ENCODE measurements at regions not wholly inside any gene's neighbourhood (a gene's known extent, or its start where the extent isn't known, plus 50 kb on each side); places are given as distances from the start of the nearest gene placed in this dataset.

DNA sequence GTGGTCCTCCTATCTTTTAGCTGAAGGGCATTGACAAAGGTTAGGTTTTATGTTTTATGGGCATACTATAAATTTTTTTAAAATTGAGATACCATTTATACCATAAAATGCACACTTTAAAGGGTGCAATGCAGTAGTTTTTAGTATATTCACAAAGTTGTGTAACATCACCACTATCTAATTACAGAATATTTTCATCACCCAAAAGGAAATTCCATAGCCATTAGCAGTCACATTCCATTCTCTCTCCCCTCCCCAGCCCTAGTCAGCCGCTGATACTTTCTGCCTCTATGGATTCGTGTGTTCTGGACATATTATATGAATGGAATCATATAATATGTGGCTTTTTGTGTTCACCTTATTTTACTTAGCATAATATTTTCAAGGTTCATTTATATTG, 135.8 kb upstream of the B3GALT2 start:
- TF ChIP-seq EZH2 (IDR thresholded peaks at IDR 0.05; ENCODE audit: borderline replicate concordance, low read length), result no peak
- no peak for TF ChIP-seq CTCF (IDR thresholded peaks at IDR 0.05; ENCODE audit: low read length)
